Panc1 (cell line): ENCODE measurements at regions not wholly inside any gene's neighbourhood (a gene's known extent, or its start where the extent isn't known, plus 50 kb on each side); places are given as distances from the start of the nearest gene placed in this dataset.

Experiments used
- POLR2AphosphoS5 ChIP-seq: IDR thresholded peaks from 2 replicates; pipeline ENCODE4 v1.6.1; 2012; ENCODE audit warnings: mild to moderate bottlenecking, low read depth, low read length, moderate library complexity
- TCF7L2 ChIP-seq: IDR thresholded peaks from 2 replicates; pipeline ENCODE4 v1.6.1; 2011; ENCODE audit warnings: mild to moderate bottlenecking, low read depth, low read length, inconsistent platforms
- TF ChIP-seq, protein P1 (sequence below): fragments of 450-650 bp; IDR thresholded peaks from 2 replicates; pipeline ENCODE4 v1.5.1; 2017; ENCODE audit warnings: mild to moderate bottlenecking
- TF ChIP-seq, protein P2 (sequence below), 2 experiments: IDR thresholded peaks; 2 replicates each; pipeline ENCODE4 v1.6.1; 2011 to 2012; ENCODE audit warnings: low read depth in 2 of 2, control low read depth in 1 of 2, low read length in 1 of 2, mild to moderate bottlenecking in 1 of 2, moderate library complexity in 1 of 2; ENCODE audit not compliant: insufficient read depth in 1 of 2

DNA sequence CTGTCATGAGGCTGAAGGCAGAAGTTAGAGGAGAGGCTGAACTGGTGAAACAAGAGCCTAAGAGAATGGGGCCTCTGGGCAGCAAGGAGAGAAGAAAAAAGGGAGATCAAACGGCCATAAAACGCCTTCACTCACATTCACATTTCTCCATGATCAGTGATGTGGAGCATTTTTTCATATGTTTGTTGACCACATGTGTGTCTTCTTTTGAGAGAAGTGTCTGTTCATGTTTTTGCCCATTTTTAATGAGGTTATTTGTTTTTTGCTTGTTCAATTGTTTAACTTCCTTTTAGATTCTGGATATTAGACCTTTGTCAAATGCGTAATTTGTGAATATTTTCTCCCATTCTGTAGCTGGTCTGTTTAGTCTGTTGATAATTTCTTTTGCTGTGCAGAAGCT, 155.0 kb downstream of the TMEM26 start:
- TF ChIP-seq, protein P1, sequence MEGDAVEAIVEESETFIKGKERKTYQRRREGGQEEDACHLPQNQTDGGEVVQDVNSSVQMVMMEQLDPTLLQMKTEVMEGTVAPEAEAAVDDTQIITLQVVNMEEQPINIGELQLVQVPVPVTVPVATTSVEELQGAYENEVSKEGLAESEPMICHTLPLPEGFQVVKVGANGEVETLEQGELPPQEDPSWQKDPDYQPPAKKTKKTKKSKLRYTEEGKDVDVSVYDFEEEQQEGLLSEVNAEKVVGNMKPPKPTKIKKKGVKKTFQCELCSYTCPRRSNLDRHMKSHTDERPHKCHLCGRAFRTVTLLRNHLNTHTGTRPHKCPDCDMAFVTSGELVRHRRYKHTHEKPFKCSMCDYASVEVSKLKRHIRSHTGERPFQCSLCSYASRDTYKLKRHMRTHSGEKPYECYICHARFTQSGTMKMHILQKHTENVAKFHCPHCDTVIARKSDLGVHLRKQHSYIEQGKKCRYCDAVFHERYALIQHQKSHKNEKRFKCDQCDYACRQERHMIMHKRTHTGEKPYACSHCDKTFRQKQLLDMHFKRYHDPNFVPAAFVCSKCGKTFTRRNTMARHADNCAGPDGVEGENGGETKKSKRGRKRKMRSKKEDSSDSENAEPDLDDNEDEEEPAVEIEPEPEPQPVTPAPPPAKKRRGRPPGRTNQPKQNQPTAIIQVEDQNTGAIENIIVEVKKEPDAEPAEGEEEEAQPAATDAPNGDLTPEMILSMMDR = no peak
- no peak for TF ChIP-seq POLR2AphosphoS5
- no peak for TF ChIP-seq TCF7L2
- TF ChIP-seq, protein P2, sequence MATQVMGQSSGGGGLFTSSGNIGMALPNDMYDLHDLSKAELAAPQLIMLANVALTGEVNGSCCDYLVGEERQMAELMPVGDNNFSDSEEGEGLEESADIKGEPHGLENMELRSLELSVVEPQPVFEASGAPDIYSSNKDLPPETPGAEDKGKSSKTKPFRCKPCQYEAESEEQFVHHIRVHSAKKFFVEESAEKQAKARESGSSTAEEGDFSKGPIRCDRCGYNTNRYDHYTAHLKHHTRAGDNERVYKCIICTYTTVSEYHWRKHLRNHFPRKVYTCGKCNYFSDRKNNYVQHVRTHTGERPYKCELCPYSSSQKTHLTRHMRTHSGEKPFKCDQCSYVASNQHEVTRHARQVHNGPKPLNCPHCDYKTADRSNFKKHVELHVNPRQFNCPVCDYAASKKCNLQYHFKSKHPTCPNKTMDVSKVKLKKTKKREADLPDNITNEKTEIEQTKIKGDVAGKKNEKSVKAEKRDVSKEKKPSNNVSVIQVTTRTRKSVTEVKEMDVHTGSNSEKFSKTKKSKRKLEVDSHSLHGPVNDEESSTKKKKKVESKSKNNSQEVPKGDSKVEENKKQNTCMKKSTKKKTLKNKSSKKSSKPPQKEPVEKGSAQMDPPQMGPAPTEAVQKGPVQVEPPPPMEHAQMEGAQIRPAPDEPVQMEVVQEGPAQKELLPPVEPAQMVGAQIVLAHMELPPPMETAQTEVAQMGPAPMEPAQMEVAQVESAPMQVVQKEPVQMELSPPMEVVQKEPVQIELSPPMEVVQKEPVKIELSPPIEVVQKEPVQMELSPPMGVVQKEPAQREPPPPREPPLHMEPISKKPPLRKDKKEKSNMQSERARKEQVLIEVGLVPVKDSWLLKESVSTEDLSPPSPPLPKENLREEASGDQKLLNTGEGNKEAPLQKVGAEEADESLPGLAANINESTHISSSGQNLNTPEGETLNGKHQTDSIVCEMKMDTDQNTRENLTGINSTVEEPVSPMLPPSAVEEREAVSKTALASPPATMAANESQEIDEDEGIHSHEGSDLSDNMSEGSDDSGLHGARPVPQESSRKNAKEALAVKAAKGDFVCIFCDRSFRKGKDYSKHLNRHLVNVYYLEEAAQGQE (IDR thresholded peaks at IDR 0.05; ENCODE audit: insufficient read depth in 1 of 2, low read depth in 2 of 2, low read length in 1 of 2) = no peak
